Loucy (cell line): ENCODE measurements at regions not wholly inside any gene's neighbourhood (a gene's known extent, or its start where the extent isn't known, plus 50 kb on each side); places are given as distances from the start of the nearest gene placed in this dataset.

Experiments used
- H2AFZ ChIP-seq: fragments of 200-600 bp; sonication (generic); 2 replicates; pipeline ENCODE4 v1.6.0; 2016; ENCODE audit warnings: antibody characterized with exemption, mild to moderate bottlenecking, low read length, moderate library complexity
- H3F3A ChIP-seq: fragments of 200-600 bp; 2 replicates; pipeline ENCODE4 v1.6.0; 2016; ENCODE audit warnings: antibody characterized with exemption, low read depth, mild to moderate bottlenecking
- H3K27me3 ChIP-seq: fragments of 200-600 bp; sonication (generic); 2 replicates; pipeline ENCODE4 v1.6.1; 2014; ENCODE audit warnings: low read length, mild to moderate bottlenecking; ENCODE audit not compliant: insufficient read depth, poor library complexity, severe bottlenecking
- H3K36me3 ChIP-seq: fragments of 200-600 bp; sonication (generic); 2 replicates; pipeline ENCODE4 v1.6.1; 2016; ENCODE audit warnings: low read length; ENCODE audit not compliant: insufficient read depth
- H3K4me1 ChIP-seq: fragments of 200-600 bp; sonication (generic); 2 replicates; pipeline ENCODE4 v1.5.1; 2014; ENCODE audit warnings: low read length, mild to moderate bottlenecking; ENCODE audit not compliant: insufficient read depth, poor library complexity, severe bottlenecking
- H3K4me2 ChIP-seq: fragments of 200-600 bp; sonication (generic); 2 replicates; pipeline ENCODE4 v1.6.0; 2014; ENCODE audit warnings: antibody characterized with exemption, low read length, low read depth, mild to moderate bottlenecking; ENCODE audit not compliant: poor library complexity, severe bottlenecking
- H3K4me3 ChIP-seq: fragments of 200-600 bp; sonication (generic); 2 replicates; pipeline ENCODE4 v1.5.1; 2014; ENCODE audit warnings: low read length, mild to moderate bottlenecking, mixed read lengths; ENCODE audit not compliant: poor library complexity, severe bottlenecking
- H3K79me2 ChIP-seq: fragments of 200-600 bp; sonication (generic); 2 replicates; pipeline ENCODE4 v1.6.1; 2014; ENCODE audit warnings: low read length; ENCODE audit not compliant: insufficient read depth
- H3K9ac ChIP-seq: fragments of 200-600 bp; sonication (generic); 2 replicates; pipeline ENCODE4 v1.6.0; 2014; ENCODE audit warnings: mild to moderate bottlenecking, low read depth, low read length, moderate library complexity; ENCODE audit not compliant: poor library complexity, severe bottlenecking
- H3K9me2 ChIP-seq: fragments of 200-600 bp; sonication (generic); replicated peaks from 2 replicates; pipeline ENCODE4 v1.6.1; 2016; ENCODE audit warnings: low read depth, low read length, mixed read lengths
- H3K9me3 ChIP-seq: fragments of 200-600 bp; sonication (generic); 2 replicates; pipeline ENCODE4 v1.6.1; 2014; ENCODE audit warnings: mild to moderate bottlenecking, antibody characterized with exemption, low read length, low read depth; ENCODE audit not compliant: insufficient read depth
- H4K20me1 ChIP-seq: fragments of 200-600 bp; sonication (generic); 2 replicates; pipeline ENCODE4 v1.6.0; 2014; ENCODE audit warnings: antibody characterized with exemption, low read length, mild to moderate bottlenecking; ENCODE audit not compliant: insufficient read depth, poor library complexity, severe bottlenecking
- EZH2phosphoT487 ChIP-seq: fragments of 200-600 bp; IDR thresholded peaks from 2 replicates; pipeline ENCODE4 v1.6.1; 2018; ENCODE audit warnings: antibody characterized with exemption, mild to moderate bottlenecking, moderate library complexity, borderline replicate concordance
- TF ChIP-seq, protein P1 (sequence below): fragments of 200-600 bp; sonication (generic); conservative IDR thresholded peaks from 2 replicates; pipeline ENCODE4 v1.5.1; 2014; ENCODE audit warnings: mild to moderate bottlenecking, antibody characterized with exemption, low read length

DNA sequence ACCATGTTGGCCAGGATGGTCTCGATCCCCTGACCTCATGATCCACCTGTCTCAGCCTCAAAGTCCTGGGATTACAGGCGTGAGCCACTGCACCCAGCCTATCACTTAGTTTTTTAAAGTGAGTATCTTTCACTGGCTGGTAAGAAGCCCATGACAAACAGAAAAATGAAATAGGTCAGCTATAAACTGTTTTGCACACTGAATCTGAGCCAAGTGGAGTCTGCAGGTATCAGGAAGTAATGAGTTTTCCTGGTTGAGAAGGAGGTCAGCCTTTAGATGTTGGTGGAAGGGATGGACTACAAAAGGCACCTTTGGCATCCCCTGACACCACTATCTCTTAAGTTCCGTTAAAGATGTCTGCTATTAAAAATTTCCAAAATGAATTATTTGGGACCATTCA lies 345.1 kb downstream of the AASDHPPT start:
- Histone ChIP-seq H3K79me2 (no peaks in the 10 kb centered on the region), H3K9me3 (no peaks in the 10 kb centered on the region), H3K9ac (no peak overlapping the region), H3K36me3 (no peaks in the 10 kb centered on the region), H3K4me3 (no peak overlapping the region), H3K9me2 (no peaks in the 10 kb centered on the region), H3K4me2 (no peak overlapping the region), H3K27me3 (no peaks in the 10 kb centered on the region), H3K4me1 (no peaks in the 10 kb centered on the region), H3F3A (no peaks in the 10 kb centered on the region), H4K20me1 (no peaks in the 10 kb centered on the region), H2AFZ (no peak overlapping the region)
- TF ChIP-seq EZH2phosphoT487: no peak
- TF ChIP-seq, protein P1, sequence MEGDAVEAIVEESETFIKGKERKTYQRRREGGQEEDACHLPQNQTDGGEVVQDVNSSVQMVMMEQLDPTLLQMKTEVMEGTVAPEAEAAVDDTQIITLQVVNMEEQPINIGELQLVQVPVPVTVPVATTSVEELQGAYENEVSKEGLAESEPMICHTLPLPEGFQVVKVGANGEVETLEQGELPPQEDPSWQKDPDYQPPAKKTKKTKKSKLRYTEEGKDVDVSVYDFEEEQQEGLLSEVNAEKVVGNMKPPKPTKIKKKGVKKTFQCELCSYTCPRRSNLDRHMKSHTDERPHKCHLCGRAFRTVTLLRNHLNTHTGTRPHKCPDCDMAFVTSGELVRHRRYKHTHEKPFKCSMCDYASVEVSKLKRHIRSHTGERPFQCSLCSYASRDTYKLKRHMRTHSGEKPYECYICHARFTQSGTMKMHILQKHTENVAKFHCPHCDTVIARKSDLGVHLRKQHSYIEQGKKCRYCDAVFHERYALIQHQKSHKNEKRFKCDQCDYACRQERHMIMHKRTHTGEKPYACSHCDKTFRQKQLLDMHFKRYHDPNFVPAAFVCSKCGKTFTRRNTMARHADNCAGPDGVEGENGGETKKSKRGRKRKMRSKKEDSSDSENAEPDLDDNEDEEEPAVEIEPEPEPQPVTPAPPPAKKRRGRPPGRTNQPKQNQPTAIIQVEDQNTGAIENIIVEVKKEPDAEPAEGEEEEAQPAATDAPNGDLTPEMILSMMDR: no peak

DNA sequence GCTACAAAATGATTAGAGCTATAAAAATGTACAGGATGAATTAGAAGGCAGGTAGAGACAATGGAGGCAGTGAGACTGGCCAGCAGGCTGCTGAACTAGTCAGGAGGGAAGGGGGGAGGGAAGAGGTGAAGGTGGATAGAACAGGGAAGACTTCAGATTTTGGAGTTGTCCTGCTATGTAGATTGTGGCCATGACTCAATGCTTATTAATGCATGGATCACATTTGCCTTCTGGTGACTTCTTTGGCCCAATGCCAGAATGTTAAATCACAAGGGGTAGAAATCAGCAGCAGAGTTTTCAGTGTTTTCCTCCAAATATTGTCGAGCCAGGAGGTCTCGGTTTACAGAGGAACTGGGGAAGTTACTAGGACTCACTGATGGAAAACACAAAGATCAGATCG lies 346.6 kb downstream of the AASDHPPT start:
- H2AFZ ChIP-seq: no peak overlapping the region
- no peak for TF ChIP-seq EZH2phosphoT487
- TF ChIP-seq, protein P1: no peak
- H3K4me3 ChIP-seq: no peak overlapping the region

DNA sequence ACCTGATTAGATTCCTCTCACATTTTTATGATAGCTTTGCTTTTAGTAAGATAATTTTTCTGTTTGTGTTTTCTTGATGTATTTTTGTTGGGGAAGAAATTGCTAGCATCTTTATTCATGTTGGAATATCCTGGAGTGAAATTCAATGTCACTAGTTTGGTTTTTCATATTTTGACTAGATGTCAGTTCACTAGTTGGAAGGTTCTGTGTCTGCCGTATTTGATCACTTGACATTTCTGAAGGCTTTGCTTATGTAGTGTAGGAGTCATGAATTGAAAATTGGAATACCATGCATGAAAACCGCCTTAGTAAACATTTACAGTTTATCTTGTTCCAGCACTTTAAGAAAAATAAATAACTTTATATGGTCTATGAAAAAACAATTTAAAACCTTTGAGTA lies 348.4 kb downstream of the AASDHPPT start:
- H3K4me3 ChIP-seq: no peak overlapping the region
- no peak for TF ChIP-seq EZH2phosphoT487
- TF ChIP-seq, protein P1: no peak

More for the DNA sequence above, 346.6 kb downstream of the AASDHPPT start:
- Histone ChIP-seq H4K20me1 (no peaks in the 10 kb centered on the region), H3K79me2 (no peaks in the 10 kb centered on the region), H3K4me2 (no peak overlapping the region), H3K9ac (no peak overlapping the region), H3K36me3 (no peaks in the 10 kb centered on the region), H3K27me3 (no peaks in the 10 kb centered on the region), H3F3A (no peaks in the 10 kb centered on the region), H3K9me3 (no peaks in the 10 kb centered on the region), H3K9me2 (no peaks in the 10 kb centered on the region), H3K4me1 (no peaks in the 10 kb centered on the region)

More for the DNA sequence above, 348.4 kb downstream of the AASDHPPT start:
- no peaks in the 10 kb centered on the region for H3K4me1 ChIP-seq
- H3K79me2 ChIP-seq: no peaks in the 10 kb centered on the region
- H2AFZ ChIP-seq: no peak overlapping the region
- H4K20me1 ChIP-seq: no peaks in the 10 kb centered on the region
- no peaks in the 10 kb centered on the region for H3K9me3 ChIP-seq
- no peaks in the 10 kb centered on the region for H3K36me3 ChIP-seq
- H3F3A ChIP-seq: no peaks in the 10 kb centered on the region
- no peaks in the 10 kb centered on the region for H3K9me2 ChIP-seq
- no peak overlapping the region for H3K9ac ChIP-seq
- H3K27me3 ChIP-seq: no peaks in the 10 kb centered on the region
- no peak overlapping the region for H3K4me2 ChIP-seq
